ENCODE measurements at regions not wholly inside any gene's neighbourhood (a gene's known extent, or its start where the extent isn't known, plus 50 kb on each side); places are given as distances from the start of the nearest gene placed in this dataset.

DNA sequence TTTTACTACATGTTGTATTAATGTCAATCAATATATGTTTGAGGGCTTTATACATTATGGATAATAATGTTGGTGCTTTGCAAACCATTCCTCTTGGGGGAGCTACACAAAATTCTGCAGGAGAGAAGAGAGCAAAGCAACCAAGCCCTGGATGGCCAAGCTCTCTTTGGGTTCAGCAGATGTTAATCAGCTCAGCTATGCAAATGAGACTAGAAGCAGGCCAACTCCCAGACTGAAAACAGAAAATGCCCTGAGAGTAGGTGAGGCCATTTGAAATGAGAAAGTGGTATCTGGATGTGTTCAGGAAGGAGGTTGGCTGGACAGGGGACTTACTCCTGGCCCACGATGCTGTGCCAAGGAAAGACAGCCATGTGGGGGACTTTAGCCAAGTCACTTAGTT lies 387.0 kb downstream of the BCOR start:
- Histone ChIP-seq H3K27ac (ENCODE audit: extremely low read depth, low read depth, low read length) (no peak overlapping the region), H3K27me3 (ENCODE audit: control insufficient read depth in 2 of 2, insufficient read depth in 2 of 2, low read length in 2 of 2) (no peaks in the 10 kb centered on the region; a peak in 1 of 5 replicates), H4K20me1 (replicated peaks; ENCODE audit: control insufficient read depth, insufficient read depth, low read length) (no peaks in the 10 kb centered on the region), H3K9me3 (replicated peaks; ENCODE audit: control insufficient read depth, insufficient read depth, low read depth, low read length) (no peaks in the 10 kb centered on the region), H3K9me1 (ENCODE audit: control insufficient read depth, insufficient read depth, low read length) (no peaks in the 10 kb centered on the region), H3K4me2 (ENCODE audit: insufficient read depth, low read length) (no peak overlapping the region), H3K4me3 (no peak overlapping the region), H3K36me3 (ENCODE audit: control insufficient read depth, insufficient read depth, low read length) (no peaks in the 10 kb centered on the region), H3K79me2 (ENCODE audit: control insufficient read depth, insufficient read depth, low read length) (no peaks in the 10 kb centered on the region), H3K4me1 (replicated peaks in 1 of 2; ENCODE audit: control insufficient read depth in 2 of 2, insufficient read depth in 2 of 2, low read length in 2 of 2) (no peaks in the 10 kb centered on the region; a peak in 1 of 5 replicates), H2AFZ (ENCODE audit: low read depth, low read length) (no peak overlapping the region), H3K9ac (ENCODE audit: insufficient read depth in 1 of 2, low read depth in 2 of 2, low read length in 2 of 2) (no peak overlapping the region)
- FAIRE-seq (no peak), DNase-seq (ENCODE audit: extremely low read depth in 1 of 4, low spot score in 3 of 4) (no peak), ATAC-seq (no peak; the same call in 2 of the 3 replicates)
- no peak for TF ChIP-seq CSDE1 (IDR thresholded peaks at IDR 0.05)
- TF ChIP-seq, protein P1, sequence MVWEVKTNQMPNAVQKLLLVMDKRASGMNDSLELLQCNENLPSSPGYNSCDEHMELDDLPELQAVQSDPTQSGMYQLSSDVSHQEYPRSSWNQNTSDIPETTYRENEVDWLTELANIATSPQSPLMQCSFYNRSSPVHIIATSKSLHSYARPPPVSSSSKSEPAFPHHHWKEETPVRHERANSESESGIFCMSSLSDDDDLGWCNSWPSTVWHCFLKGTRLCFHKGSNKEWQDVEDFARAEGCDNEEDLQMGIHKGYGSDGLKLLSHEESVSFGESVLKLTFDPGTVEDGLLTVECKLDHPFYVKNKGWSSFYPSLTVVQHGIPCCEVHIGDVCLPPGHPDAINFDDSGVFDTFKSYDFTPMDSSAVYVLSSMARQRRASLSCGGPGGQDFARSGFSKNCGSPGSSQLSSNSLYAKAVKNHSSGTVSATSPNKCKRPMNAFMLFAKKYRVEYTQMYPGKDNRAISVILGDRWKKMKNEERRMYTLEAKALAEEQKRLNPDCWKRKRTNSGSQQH (CRISPR knock-in tag; IDR thresholded peaks at IDR 0.05), result no peak
- no peak for TF ChIP-seq SIN3B (IDR thresholded peaks at IDR 0.05; ENCODE audit: low read depth)
- TF ChIP-seq, protein P2, sequence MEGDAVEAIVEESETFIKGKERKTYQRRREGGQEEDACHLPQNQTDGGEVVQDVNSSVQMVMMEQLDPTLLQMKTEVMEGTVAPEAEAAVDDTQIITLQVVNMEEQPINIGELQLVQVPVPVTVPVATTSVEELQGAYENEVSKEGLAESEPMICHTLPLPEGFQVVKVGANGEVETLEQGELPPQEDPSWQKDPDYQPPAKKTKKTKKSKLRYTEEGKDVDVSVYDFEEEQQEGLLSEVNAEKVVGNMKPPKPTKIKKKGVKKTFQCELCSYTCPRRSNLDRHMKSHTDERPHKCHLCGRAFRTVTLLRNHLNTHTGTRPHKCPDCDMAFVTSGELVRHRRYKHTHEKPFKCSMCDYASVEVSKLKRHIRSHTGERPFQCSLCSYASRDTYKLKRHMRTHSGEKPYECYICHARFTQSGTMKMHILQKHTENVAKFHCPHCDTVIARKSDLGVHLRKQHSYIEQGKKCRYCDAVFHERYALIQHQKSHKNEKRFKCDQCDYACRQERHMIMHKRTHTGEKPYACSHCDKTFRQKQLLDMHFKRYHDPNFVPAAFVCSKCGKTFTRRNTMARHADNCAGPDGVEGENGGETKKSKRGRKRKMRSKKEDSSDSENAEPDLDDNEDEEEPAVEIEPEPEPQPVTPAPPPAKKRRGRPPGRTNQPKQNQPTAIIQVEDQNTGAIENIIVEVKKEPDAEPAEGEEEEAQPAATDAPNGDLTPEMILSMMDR (IDR thresholded peaks at IDR 0.05 in 2 of 3, conservative IDR thresholded peaks at IDR 0.05 in 1 of 3; ENCODE audit: insufficient read depth in 2 of 3, low read depth in 1 of 3, low read length in 3 of 3), result peak in 1 of 3 experiments; percentile 18; a peak in 1 of 6 replicates
- TF ChIP-seq, protein P3, sequence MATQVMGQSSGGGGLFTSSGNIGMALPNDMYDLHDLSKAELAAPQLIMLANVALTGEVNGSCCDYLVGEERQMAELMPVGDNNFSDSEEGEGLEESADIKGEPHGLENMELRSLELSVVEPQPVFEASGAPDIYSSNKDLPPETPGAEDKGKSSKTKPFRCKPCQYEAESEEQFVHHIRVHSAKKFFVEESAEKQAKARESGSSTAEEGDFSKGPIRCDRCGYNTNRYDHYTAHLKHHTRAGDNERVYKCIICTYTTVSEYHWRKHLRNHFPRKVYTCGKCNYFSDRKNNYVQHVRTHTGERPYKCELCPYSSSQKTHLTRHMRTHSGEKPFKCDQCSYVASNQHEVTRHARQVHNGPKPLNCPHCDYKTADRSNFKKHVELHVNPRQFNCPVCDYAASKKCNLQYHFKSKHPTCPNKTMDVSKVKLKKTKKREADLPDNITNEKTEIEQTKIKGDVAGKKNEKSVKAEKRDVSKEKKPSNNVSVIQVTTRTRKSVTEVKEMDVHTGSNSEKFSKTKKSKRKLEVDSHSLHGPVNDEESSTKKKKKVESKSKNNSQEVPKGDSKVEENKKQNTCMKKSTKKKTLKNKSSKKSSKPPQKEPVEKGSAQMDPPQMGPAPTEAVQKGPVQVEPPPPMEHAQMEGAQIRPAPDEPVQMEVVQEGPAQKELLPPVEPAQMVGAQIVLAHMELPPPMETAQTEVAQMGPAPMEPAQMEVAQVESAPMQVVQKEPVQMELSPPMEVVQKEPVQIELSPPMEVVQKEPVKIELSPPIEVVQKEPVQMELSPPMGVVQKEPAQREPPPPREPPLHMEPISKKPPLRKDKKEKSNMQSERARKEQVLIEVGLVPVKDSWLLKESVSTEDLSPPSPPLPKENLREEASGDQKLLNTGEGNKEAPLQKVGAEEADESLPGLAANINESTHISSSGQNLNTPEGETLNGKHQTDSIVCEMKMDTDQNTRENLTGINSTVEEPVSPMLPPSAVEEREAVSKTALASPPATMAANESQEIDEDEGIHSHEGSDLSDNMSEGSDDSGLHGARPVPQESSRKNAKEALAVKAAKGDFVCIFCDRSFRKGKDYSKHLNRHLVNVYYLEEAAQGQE (IDR thresholded peaks at IDR 0.05; ENCODE audit: borderline replicate concordance), result 0 out of 2 replicates have a peak, but pooled peaks have one; percentile 8
- TF ChIP-seq, protein P3 (CRISPR knock-in tag; IDR thresholded peaks at IDR 0.05; ENCODE audit: low read depth), result no peak
- WGBS (ENCODE audit: insufficient coverage, low coverage, missing lambda C conversion rate), result no CpG with 5 or more reads among the region's 1 CpG
- ChIA-PET CTCF (ENCODE audit: low intra/inter-chr PET ratio) (no interaction called here), POLR2A (interaction anchor here (0.6 to 0.7 kb wide), 2 partner anchors 22 to 477 kb away, joined by 3 read pairs; no protein-coding TSS in a partner anchor)
- no TSS peak for BruUV-seq (replicated peaks)
- in situ Hi-C loops (cut with MboI), result no loop called here
- intact Hi-C loops (cut with micrococcal nuclease), result no loop called here
